Hematopoietic multipotent progenitor cell treated with erythropoietin and hydrocortisone succinate and interleukin-3 and kit ligand, for 6 days (in vitro differentiated cells): ENCODE measurements at regions not wholly inside any gene's neighbourhood (a gene's known extent, or its start where the extent isn't known, plus 50 kb on each side); places are given as distances from the start of the nearest gene placed in this dataset.

Source experiments
- DNase-seq: peaks from one replicate; pipeline ENCODE4 v3.0.0-alpha.2; 2015

GRCh38 chr4:77375866-77376607, 219.0 kb downstream of the CCNG2 start:
- no peak for DNase-seq

- no peak for DNase-seq
Observed at GRCh38 chr4:77376788-77377460, 219.9 kb downstream of the CCNG2 start.

- DNase-seq: no peak
Observed at GRCh38 chr4:77384094-77384493, 221.5 kb upstream of the CXCL13 start.

GRCh38 chr4:77385124-77385969, 220.3 kb upstream of the CXCL13 start:
- peak; percentile 72 for DNase-seq

GRCh38 chr4:77393996-77394395, 211.6 kb upstream of the CXCL13 start:
- no peak for DNase-seq

- DNase-seq: no peak
Observed at GRCh38 chr4:77395481-77395880, 210.1 kb upstream of the CXCL13 start.

GRCh38 chr4:77398256-77398655, 207.4 kb upstream of the CXCL13 start:
- no peak for DNase-seq

DNA sequence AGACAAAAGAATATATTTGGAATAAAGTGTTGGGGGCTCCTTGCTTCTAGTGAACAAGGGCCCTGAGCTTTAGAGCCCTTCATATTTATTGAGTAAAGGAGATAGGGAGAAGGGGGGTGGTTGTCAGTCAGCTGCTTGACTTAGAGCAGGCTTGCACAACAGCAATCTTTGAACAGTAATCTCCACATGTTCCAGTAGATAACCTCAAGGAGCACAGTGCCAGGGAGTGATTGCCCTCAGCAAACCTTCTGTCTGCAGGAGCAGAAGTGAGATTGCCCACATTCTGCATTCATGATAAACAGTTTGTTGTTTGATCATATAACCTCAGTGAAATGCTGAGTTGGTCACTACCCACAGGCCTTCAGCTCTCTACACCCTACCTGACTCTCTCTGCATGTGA, 205.8 kb upstream of the CXCL13 start:
- no peak for DNase-seq

- DNase-seq: no peak
Observed at GRCh38 chr4:77413766-77414165, 191.9 kb upstream of the CXCL13 start.

DNA sequence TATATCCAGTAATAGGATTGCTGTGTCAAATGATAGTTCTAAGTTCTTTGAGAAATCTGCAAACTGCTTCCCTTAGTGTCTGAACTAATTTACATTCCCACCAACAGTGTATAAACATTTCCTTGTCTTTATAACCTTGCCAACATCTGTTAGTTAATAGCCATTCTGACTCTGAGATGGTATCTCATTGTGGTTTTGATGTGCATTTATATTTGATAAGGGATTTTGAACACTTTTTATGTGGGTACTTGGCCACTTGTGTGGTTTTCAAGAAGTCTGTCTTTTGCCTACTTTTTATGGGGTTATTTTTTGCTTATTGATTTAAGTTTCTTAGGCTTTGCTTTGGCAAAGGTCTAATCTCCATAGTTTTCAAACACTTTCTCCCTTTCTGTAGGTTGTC, 189.9 kb upstream of the CXCL13 start:
- DNase-seq: no peak

- peak; percentile 55 for DNase-seq
Observed at GRCh38 chr4:77418333-77418732, 187.3 kb upstream of the CXCL13 start.

DNA sequence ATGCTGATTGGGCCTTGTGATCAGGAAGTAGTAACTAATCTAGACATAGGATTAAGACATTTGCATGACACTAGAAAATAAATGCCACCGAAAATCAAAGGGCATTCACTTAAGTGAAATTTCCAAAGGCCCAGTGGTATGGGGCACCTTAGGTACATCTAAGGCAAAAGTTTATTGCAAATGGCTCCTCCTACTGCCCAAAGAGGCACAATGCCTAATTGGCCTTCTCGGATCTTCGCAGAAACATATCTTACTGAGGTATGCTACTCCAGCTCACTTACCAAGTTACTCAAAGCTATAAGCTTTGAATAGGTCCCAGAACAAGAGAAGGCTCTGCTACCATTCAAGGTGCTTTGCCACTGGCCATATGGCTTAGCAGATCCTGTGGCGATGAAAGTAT, 174.8 kb upstream of the CXCL13 start:
- no peak for DNase-seq

DNA sequence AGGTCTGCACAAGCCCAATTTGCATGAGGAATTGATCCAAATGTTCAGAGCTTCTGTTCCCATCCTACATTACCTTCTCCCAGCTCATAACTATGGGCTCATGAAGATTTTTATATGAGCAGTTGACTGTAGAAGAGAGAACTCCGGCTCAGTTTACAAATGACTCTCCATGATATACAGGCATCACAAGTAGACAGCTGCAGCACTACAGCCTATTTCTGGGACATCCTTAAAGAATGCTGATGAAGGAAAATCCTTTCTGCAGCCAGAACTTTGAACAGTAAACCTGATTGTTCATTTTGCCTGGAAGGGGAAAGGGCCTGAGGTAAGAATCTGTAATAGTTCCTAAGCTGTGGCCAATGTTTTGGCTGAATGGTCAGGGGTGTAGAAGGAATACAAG, 174.1 kb upstream of the CXCL13 start:
- DNase-seq: no peak

DNA sequence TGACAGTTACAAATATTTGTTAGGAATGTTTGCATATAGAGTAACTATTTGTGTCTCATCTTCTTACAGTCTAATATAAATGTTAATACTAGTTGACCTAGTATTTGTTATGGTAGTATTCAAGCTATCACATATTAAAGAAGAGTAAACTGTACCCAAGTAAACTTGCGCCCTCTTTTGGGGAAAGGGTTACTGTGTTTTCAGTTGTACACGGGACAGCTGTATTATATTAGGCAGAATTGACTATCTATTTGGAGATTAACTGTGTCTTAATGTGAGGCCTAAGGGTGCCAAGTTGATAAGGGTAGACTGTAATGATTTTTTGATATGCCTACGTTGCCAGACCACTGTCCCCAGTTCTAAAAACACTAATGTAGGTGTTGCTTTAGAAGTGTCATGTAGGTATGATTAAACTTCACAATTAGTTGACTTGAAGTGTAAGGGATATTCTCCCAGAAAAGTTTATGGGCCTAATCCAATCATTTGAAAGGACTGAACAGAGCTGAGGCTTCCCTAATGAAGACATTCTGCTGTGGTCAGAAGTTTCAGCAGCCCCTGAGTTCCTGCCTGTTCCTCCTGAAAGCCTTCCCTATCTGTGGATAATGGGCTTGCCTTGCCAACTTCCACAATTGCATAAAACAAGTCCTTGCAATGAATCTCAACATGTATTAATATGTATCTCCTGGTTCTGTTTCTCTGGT, 172.8 kb upstream of the CXCL13 start:
- DNase-seq: peak; percentile 38

DNA sequence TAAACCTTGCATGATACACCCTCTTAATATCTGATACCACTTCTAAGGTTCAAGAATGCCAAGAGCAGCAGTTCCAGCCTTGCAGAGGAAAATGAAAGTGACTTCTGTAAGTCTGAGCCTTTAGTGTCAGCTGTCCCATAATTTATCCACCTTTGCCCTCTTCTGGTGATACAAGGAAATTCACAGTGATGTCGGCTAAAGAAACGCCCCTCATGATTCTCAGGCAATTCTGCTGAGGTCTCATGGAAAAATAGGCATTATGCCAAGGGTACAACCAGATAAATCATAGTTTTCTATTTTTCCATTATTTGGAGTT, 172.2 kb upstream of the CXCL13 start:
- DNase-seq: peak; percentile 82

- no peak for DNase-seq
Observed at GRCh38 chr4:77434299-77435092, 171.1 kb upstream of the CXCL13 start.

DNA sequence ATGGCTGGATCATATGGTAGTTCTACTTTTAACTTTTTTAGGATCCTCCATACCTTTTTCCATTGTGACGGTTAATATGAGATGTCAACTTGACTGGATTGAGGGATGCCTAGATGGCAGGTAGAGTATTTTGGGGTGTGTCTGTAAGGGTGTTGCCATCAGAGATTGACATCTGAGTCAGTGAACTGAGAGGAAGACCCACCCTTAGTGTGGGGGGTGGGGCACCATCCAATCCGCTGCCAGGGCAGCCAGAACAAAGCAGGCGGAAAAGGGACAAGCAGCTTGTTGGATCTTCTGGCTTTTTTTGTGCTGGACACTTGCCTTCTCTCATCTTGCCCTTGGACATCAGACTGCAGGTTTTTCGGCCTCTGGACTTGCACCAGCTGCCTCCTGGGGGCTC, 168.5 kb upstream of the CXCL13 start:
- DNase-seq: no peak

DNA sequence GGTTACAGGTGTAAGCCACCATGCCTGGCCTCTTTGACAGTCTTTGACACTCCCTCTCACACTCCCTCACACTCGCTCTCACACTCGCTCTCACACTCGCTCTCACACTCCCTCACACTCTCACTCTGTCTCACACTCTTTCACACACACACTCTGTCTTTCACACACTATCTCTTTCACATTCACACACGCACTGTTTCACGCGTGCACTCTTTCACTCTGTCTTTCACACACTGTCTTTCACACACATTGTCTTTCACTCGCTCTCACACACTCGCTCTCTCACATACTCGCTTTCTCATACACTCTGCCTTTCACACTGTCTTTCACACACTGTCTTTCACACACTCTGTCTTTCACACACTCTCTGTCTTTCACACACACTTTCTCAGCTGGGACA, 167.1 kb upstream of the CXCL13 start:
- no peak for DNase-seq

- no peak for DNase-seq
Observed at GRCh38 chr4:77443941-77444340, 161.7 kb upstream of the CXCL13 start.

DNA sequence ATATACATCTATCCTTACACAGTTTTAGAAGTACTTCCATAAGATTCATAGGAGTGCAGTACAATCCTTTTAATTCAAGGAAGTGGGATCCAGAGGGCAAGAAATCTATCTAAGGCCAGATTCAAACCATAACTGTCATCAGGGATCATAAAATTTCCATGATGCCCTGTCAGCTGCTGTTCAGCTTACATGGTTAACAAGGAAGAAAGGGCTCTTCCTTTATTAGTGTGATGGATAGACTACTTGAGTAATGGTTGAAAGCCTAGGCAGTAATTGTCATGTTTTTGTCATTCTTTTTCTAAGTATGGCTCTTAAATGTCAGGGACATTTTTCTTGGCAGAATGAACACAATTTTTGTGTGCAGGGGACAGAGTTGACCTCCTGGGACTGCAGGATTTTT, 159.8 kb upstream of the CXCL13 start:
- DNase-seq: no peak

- no peak for DNase-seq
Observed at GRCh38 chr4:77446601-77447000, 159.0 kb upstream of the CXCL13 start.

DNA sequence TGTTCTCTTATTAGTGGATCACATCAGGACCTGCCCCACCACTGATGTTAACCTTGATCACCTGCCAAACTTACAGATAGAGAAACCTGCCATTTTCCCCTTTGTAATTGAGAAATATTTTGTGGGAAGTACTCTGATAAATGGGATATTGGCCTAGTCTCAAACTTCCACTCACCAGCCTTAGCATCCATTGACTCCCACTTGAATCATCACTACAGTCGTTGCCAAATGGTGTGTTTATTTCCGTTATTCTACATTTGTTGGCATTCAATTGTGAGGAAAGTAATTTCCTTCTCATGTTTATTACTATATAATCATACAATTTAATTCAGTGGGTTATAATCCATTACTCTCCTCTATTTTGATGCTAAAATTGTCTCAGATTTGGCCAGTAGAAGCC, 156.4 kb upstream of the CXCL13 start:
- DNase-seq: no peak

- no peak for DNase-seq
Observed at GRCh38 chr4:77450006-77450405, 155.6 kb upstream of the CXCL13 start.
